DND-41 (cell line): ENCODE measurements at regions not wholly inside any gene's neighbourhood (a gene's known extent, or its start where the extent isn't known, plus 50 kb on each side); places are given as distances from the start of the nearest gene placed in this dataset.

ENCODE experiments used
- ATAC-seq: fragments of 200-7000 bp; cut with Tn5 transposase; 3 replicates; pipeline ENCODE4 v1.9.1; 2021; ENCODE audit warnings: low read depth; ENCODE audit not compliant: insufficient read depth
- DNase-seq: peaks from one replicate; pipeline ENCODE4 v3.0.0-alpha.2; 2020
- H2AFZ ChIP-seq: 2 replicates; pipeline ENCODE4 v1.6.0; 2012; ENCODE audit warnings: low read depth, low read length
- H3K27ac ChIP-seq: 2 replicates; pipeline ENCODE4 v1.5.1; 2012; ENCODE audit warnings: low read length, inconsistent platforms
- H3K27me3 ChIP-seq: fragments of 200-600 bp; sonication (generic); 2 replicates; pipeline ENCODE4 v1.6.0; 2012; ENCODE audit warnings: low read length, mild to moderate bottlenecking, inconsistent platforms; ENCODE audit not compliant: insufficient read depth, poor library complexity
- H3K36me3 ChIP-seq: 2 replicates; pipeline ENCODE4 v1.5.1; 2012; ENCODE audit warnings: low read length, inconsistent platforms; ENCODE audit not compliant: insufficient read depth
- H3K4me1 ChIP-seq: 2 replicates; pipeline ENCODE4 v1.5.1; 2012; ENCODE audit warnings: mild to moderate bottlenecking, low read length; ENCODE audit not compliant: insufficient read depth
- H3K4me2 ChIP-seq: 2 replicates; pipeline ENCODE4 v1.6.0; 2012; ENCODE audit warnings: mild to moderate bottlenecking, moderate library complexity, low read length, inconsistent platforms; ENCODE audit not compliant: insufficient read depth
- H3K4me3 ChIP-seq, 2 experiments: fragments of 200-600 bp in 1 of 2; shearing (Covaris generic) in 1 of 2; 2 replicates each; pipeline ENCODE4 v1.5.1; 2012 to 2016; ENCODE audit warnings: inconsistent platforms in 2 of 2, low read length in 2 of 2, mild to moderate bottlenecking in 2 of 2, low read depth in 1 of 2, moderate library complexity in 1 of 2
- H3K79me2 ChIP-seq: 2 replicates; pipeline ENCODE4 v1.6.0; 2012; ENCODE audit warnings: low read length, inconsistent platforms; ENCODE audit not compliant: insufficient read depth
- H3K9ac ChIP-seq: 2 replicates; pipeline ENCODE4 v1.6.0; 2012; ENCODE audit warnings: low read depth, mild to moderate bottlenecking, inconsistent platforms, low read length, moderate library complexity
- H3K9me3 ChIP-seq: 2 replicates; pipeline ENCODE4 v1.5.1; 2012; ENCODE audit warnings: low read length, moderate library complexity, mild to moderate bottlenecking, inconsistent platforms; ENCODE audit not compliant: insufficient read depth, severe bottlenecking
- H4K20me1 ChIP-seq: 2 replicates; pipeline ENCODE4 v1.6.0; 2012; ENCODE audit warnings: low read length; ENCODE audit not compliant: insufficient read depth
- CTCF ChIP-seq: IDR thresholded peaks from 2 replicates; pipeline ENCODE4 v1.5.1; 2012; ENCODE audit warnings: borderline replicate concordance, low read length, moderate library complexity, mild to moderate bottlenecking; ENCODE audit not compliant: poor library complexity, severe bottlenecking; ENCODE audit errors: extremely low read depth
- EZH2 ChIP-seq: IDR thresholded peaks from 3 replicates; pipeline ENCODE4 v1.6.1; 2012; ENCODE audit warnings: borderline replicate concordance, low read depth, mild to moderate bottlenecking, moderate library complexity, low read length, inconsistent platforms; ENCODE audit not compliant: severe bottlenecking

- H3K4me2 ChIP-seq = no peak overlapping the region
- H4K20me1 ChIP-seq = no peaks in the 10 kb centered on the region
- no peaks in the 10 kb centered on the region for H3K9me3 ChIP-seq
- ATAC-seq (no peak), DNase-seq (no peak)
- TF ChIP-seq EZH2 = no peak
- no peaks in the 10 kb centered on the region for H3K27me3 ChIP-seq
- H3K9ac ChIP-seq = no peak overlapping the region
- H2AFZ ChIP-seq = no peak overlapping the region
- no peaks in the 10 kb centered on the region for H3K4me1 ChIP-seq
- no peaks in the 10 kb centered on the region for H3K79me2 ChIP-seq
- H3K4me3 ChIP-seq = no peak overlapping the region
- H3K36me3 ChIP-seq = no peaks in the 10 kb centered on the region
- no peak overlapping the region for H3K27ac ChIP-seq
Measured at GRCh38 chr5:39640552-39640951, 215.8 kb upstream of the DAB2 start.

GRCh38 chr5:39639618-39640089, 214.9 kb upstream of the DAB2 start:
- ATAC-seq (no peak), DNase-seq (no peak)
- no peaks in the 10 kb centered on the region for H3K79me2 ChIP-seq

GRCh38 chr5:39638813-39639212, 214.0 kb upstream of the DAB2 start:
- Histone ChIP-seq H3K36me3 (no peaks in the 10 kb centered on the region), H2AFZ (no peak overlapping the region), H3K4me1 (no peaks in the 10 kb centered on the region), H3K79me2 (no peaks in the 10 kb centered on the region), H3K9me3 (no peaks in the 10 kb centered on the region), H3K27ac (no peak overlapping the region), H3K4me2 (no peak overlapping the region), H3K9ac (no peak overlapping the region), H3K27me3 (peaks cover 7% of the 10 kb centered on the region), H3K4me3 (no peak overlapping the region), H4K20me1 (no peaks in the 10 kb centered on the region)
- ATAC-seq (no peak), DNase-seq (no peak)
- TF ChIP-seq CTCF (no peak), EZH2 (no peak)

More at GRCh38 chr5:39639618-39640089, 214.9 kb upstream of the DAB2 start:
- Histone ChIP-seq H3K4me3 (no peak overlapping the region), H3K36me3 (no peaks in the 10 kb centered on the region), H3K9ac (no peak overlapping the region), H3K4me2 (no peak overlapping the region), H3K27me3 (peaks cover 1% of the 10 kb centered on the region), H3K27ac (no peak overlapping the region), H2AFZ (no peak overlapping the region), H3K4me1 (no peaks in the 10 kb centered on the region), H4K20me1 (no peaks in the 10 kb centered on the region), H3K9me3 (no peaks in the 10 kb centered on the region)
- no peak for TF ChIP-seq CTCF
- no peak for TF ChIP-seq EZH2

- no peaks in the 10 kb centered on the region for H3K79me2 ChIP-seq
- H3K4me2 ChIP-seq = no peak overlapping the region
- no peak for DNase-seq
- no peaks in the 10 kb centered on the region for H3K9me3 ChIP-seq
- H3K27me3 ChIP-seq = peaks cover 22% of the 10 kb centered on the region
- H3K4me1 ChIP-seq = no peaks in the 10 kb centered on the region
- ATAC-seq = no peak
- TF ChIP-seq EZH2 (no peak), CTCF (no peak)
- H3K27ac ChIP-seq = no peak overlapping the region
- H3K4me3 ChIP-seq = no peak overlapping the region
- H4K20me1 ChIP-seq = no peaks in the 10 kb centered on the region
- no peaks in the 10 kb centered on the region for H3K36me3 ChIP-seq
- no peak overlapping the region for H2AFZ ChIP-seq
- H3K9ac ChIP-seq = no peak overlapping the region
Measured at GRCh38 chr5:39633057-39633456, 208.3 kb upstream of the DAB2 start.
